ENCODE measurements at regions not wholly inside any gene's neighbourhood (a gene's known extent, or its start where the extent isn't known, plus 50 kb on each side); places are given as distances from the start of the nearest gene placed in this dataset.
A peak's percentile ranks its signal among the peaks of the same experiment; 100 is the strongest.

DNA sequence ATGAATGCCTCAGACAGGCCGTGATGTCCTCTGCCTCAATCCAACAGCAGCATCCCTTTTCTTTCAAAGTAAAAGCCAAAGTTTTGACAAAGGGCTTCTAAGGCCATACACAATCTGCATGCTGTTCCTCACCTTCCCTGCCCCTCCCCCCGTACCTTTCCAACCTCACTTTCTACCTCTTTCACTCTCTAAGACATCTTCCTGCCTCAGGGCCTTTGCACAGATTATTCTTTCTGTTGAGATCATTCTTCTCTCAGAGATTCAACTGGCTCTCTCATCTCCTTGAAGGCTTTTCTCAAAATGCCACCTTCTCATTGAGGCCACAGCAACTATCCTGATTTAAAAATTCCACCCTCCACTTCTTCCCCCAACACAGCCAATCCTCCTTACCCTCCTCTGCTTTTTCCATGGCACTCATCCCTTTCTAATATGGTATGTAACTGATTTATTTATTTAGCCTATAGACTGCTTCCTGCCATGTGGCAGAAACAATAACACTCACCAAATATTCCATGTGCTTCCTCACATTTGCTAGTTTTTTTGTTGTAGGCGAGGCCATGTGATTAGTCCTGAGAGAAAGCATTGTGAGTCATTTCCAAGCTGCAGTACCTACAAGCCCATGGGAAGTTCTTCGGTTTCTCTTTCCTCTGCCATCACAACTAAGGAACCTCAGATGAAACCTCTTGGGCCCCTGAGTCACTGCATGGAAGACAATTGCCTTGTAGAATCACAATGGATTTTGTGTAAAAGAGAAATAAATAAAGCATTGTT, 58.7 kb upstream of the GADD45A start:
- DNase-seq, result no peak
- intact Hi-C loops (cut with DNase I), result no loop called here
- ATAC-seq (ENCODE audit: poor library complexity), result no peak

DNA sequence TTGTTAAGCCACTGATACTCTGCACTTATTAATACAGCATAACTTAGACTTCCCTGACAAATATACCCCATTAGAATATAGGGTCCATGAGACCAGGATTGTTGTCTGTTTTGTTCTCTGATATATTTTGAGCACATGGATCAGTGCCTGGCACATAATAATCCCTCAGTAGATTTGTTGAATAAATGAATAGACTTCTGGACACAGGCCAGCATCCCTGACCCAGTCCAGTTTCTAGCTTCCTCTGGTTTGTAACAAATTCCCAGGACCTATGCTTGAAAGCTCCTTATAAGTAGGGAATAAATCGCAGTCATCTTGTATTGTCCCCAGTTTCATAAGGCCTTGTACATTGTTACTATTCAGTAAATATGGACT, 58.2 kb upstream of the GADD45A start:
- intact Hi-C loops (cut with DNase I), result no loop called here
- DNase-seq (no peak), ATAC-seq (ENCODE audit: poor library complexity) (no peak)

DNA sequence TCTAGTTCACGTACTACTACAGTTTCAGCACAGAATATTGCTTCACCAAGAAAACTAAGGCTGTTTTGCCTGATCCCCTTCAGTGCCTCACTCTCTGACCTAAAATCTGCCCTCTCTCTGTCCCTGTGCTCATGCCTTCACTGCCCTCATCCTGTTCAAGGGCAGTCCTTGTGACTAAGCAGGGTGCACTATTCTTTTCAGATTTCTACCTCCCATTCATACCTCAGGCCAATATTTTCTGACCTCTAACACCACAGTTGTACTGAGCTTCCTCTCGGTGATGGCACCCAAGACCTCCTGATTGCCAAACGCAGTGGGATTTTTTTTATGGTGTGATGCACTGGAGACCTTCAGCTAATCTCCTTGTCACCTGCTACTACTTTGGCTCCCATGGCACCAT, 57.7 kb upstream of the GADD45A start:
- DNase-seq (no peak), ATAC-seq (ENCODE audit: poor library complexity) (no peak)
- intact Hi-C loops (cut with DNase I), result no loop called here

DNA sequence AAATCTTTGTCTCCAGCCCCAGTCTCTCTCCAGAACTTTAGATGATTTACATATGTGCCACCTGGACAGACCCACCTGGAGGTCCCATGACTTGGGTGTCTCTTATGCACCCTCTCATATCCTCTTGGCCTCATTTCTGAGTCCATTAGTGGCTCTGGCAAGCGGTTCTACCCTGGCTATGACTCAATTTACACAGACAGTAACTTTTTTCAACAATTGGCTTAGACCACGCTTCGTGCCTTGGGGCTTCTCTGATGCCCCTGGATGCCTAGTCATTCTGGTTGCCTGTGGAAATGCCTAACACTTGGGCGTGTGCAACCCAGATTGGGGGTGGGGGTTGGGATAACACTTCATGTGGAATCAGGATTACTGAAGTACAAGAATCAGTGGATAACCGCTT, 57.1 kb upstream of the GADD45A start:
- no peak for ATAC-seq (ENCODE audit: poor library complexity)
- intact Hi-C loops (cut with DNase I), result no loop called here
- no peak for DNase-seq

DNA sequence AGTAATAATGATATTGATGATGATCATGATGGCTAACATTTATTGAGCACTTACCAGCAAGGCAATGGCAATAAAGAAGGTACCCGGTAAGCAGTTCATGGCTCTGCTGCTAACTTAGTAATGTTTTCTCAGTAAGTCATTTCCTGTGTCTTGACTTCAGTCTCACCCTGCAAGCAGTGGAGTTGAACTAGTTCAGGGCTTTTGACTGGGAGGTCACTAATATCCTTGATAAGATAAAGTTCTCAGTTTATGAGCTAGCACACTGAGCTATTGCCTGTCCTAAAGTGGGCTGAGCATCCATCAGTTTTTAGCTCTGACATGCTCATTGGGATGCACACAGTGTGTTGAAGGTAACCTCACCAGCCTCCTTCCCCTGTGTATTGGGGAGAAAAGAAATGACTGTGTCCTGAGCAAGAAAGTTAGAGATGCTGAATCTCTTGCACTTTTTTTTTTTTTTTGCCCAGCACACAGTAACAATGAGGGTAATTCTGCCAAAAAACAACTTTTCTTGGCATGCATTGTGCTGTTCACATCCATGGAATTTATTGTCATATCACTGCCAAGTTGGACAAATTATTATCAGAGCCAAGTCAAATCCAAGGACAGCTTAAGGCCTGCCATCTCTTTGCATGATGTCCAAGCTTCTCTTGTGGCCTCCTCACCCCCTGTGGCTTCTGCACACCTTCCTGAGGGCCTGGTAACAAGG, 55.5 kb upstream of the GADD45A start:
- intact Hi-C loops (cut with DNase I), result no loop called here
- peak; percentile 53 for ATAC-seq (ENCODE audit: poor library complexity)
- no peak for DNase-seq

DNA sequence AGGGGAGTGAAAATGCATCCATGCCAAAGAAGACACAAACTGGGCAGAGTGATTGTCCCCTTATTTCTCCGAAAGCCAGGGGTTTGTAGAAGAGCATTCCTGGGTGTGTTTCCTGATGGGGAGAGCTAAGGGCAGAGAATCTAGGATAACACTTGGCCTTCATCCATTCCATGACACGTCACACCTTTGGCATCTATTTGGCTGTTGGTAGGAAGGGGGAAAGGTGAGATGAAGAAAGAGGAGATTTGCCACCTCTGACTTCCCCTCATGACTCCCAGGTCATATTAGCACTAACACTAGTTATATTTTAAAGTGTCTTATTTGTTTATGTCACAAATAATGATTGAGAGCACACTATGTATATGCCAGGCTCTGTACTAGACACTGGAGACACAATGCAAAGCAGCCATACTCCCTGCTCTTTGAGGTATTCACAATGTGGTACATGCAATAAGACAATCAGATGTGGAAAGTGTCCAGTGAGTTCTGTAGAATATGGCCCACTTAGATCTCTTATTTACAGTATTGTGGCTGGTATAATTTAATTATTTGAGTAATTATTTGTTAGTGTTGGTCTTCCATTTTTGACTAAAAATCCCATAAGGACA, 54.5 kb upstream of the GADD45A start:
- DNase-seq, result no peak
- ATAC-seq (ENCODE audit: poor library complexity), result no peak
- intact Hi-C loops (cut with DNase I), result no loop called here

DNA sequence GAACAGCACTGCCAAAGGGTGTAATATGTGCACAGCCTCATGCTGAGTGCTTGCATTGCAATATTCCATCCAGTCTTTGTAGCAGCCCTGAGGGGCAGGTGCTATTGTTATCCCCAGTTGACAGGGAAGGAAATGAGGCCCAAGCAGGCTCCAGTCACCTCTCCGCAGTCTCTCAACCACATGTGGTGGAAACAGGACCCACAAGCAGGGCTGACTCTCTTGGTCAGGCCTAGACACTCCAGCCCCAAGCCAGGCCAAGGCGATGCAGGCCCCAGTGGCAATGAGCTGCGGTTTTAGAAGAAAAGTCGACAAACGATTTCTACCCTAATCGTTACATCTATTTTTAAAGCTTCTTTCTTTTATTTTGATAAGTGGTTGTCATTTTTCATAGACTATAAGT, 52.6 kb upstream of the GADD45A start:
- no peak for DNase-seq
- intact Hi-C loops (cut with DNase I), result no loop called here
- no peak for ATAC-seq (ENCODE audit: poor library complexity)

DNA sequence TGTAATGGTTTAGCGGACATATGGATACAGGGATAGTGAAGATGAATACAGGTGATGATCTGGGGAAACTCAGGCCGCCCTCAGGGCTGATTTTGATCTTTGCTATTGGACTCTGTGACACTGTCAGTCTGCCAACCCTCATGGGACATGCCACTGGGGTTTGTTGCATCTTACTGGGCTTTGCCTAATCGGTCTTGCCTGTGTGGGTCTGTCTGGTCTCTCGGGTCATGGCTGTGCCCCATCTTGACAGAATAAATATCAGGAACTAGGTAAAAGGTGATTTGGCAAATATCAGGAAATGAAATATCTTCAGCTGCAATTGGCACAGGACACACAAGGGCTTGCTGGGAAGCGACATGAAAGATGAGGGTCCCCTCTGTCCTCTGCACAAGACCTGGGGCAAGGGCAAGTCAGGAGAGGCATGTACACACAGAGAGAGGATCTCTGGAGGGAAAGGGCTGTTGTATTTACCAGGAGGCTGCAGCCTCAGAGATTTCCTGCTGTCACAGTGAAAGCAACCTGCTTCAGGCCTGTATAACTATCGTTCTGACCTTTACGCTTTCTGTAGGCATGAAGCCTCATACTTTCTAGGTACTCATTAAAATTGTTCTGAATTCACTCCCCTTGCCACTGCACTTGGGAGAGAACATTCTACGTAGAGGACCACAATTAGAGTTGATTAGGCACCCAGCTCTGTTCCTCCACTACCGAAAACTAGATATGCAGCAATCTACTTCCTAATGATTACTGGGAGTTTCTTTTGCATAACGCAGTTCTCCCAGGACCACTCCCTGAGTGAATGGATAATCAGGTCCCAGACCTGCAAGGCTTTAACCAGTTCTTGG, 52.0 kb upstream of the GADD45A start:
- DNase-seq (no peak), ATAC-seq (ENCODE audit: poor library complexity) (no peak)
- intact Hi-C loops (cut with DNase I), result no loop called here

DNA sequence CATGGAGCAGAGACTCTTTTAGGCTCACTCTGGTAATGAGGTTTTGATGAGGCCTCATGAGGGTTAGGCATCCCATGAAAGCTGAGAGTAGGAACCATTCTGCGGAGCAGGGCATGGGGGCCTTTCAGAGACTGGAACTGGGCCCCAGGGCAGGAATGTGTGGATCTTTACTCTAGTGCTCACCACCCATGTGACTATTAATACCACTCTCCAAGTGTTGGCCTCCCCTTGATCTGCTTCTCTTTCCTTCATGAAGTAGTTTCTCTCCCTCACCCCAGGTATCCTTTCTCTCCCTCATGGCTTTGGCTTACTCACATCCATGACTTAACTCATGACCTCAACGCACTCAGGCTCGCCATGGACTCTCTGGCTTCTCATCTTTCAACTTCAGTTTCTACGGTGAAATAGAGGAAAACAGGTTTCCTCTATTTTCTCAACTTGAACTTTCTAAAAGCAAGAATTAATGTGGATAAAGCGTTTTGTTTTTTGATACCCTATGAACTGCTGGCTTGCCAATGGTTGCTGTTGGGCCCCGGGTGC, 50.5 kb upstream of the GADD45A start:
- ATAC-seq (ENCODE audit: poor library complexity) (no peak), DNase-seq (no peak)
- intact Hi-C loops (cut with DNase I), result no loop called here

DNA sequence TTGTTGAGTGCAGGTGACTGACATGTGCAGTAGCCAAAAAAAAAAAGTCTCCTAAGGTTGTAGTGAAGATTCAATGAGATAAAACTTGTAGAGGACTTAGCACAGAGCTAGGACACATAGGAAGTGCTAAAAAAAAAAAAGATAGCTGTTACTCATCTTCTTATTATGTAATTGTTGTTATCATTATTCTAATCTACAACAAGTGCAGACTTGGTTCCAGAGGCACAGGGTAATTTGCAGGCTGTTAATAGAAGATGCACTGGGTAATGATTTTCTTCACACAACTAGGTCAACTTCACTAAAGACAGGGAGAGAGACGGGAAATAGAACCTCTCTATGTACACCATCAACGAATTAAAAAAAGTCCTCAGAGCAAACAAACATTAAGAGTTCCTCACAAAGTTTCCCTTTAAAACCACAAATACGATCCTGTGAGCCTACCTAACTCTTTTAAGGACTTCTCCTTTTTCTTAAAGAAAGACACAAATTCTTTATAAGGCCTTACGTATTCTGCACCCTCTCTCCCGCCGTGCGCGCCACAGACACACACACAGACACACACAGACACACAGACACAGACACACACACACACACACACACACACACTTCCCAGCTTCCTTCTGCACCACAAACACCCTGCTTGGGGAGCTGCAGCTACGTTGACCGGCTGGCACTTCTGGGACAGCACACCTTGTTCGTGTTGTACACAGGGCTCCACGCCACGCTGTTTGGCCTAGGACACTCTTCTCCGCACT, 49.8 kb upstream of the GADD45A start:
- intact Hi-C loops (cut with DNase I), result no loop called here
- DNase-seq (no peak), ATAC-seq (ENCODE audit: poor library complexity) (no peak)

Data from Right ventricle myocardium superior (tissue), 1 donor.